HG03039 (cell line): ENCODE measurements at regions not wholly inside any gene's neighbourhood (a gene's known extent, or its start where the extent isn't known, plus 50 kb on each side); places are given as distances from the start of the nearest gene placed in this dataset.

Experiments used
- ATAC-seq: cut with Tn5 transposase; IDR thresholded peaks from one replicate; pipeline ENCODE4 v1.9.1; 2021; ENCODE audit warnings: mild to moderate bottlenecking, moderate library complexity; ENCODE audit not compliant: unreplicated experiment

GRCh38 chr7:45501791-45502190 is 72.4 kb upstream of the ADCY1 start:
- no peak for ATAC-seq

- no peak for ATAC-seq
Measured at GRCh38 chr7:45506059-45506458, 68.1 kb upstream of the ADCY1 start.

- ATAC-seq, result no peak
Measured at GRCh38 chr7:45509222-45509621, 64.9 kb upstream of the ADCY1 start.

GRCh38 chr7:45511721-45512597 is 62.2 kb upstream of the ADCY1 start:
- no peak for ATAC-seq

- no peak for ATAC-seq
Measured at GRCh38 chr7:45514944-45515343, 59.2 kb upstream of the ADCY1 start.

GRCh38 chr7:45515346-45515745 is 58.8 kb upstream of the ADCY1 start:
- no peak for ATAC-seq
